GM12878 (cell line): ENCODE measurements at regions not wholly inside any gene's neighbourhood (a gene's known extent, or its start where the extent isn't known, plus 50 kb on each side); places are given as distances from the start of the nearest gene placed in this dataset.

Experiments used
- ATAC-seq: fragments of 200-7000 bp; cut with Tn5 transposase; 3 replicates; pipeline ENCODE4 v1.9.1; 2020; ENCODE audit warnings: mild to moderate bottlenecking, moderate library complexity
- BruUV-seq: library from RNA; stranded (reverse); fragments of 400-500 nt; replicated peaks from 2 replicates; lab custom pipeline; 2021; lab: Mats Ljungman, UMichigan
- CTCF ChIA-PET: fragments of 300-600 bp; sonication (Branson Sonifier 250); formaldehyde crosslinking; extraction: SDS; loops from one replicate; lab custom pipeline; 2021; ENCODE audit warnings: inconsistent platforms; lab: Yijun Ruan, JAX
- POLR2A ChIA-PET: fragments of 350-600 bp; formaldehyde crosslinking; extraction: SDS; loops from one replicate; lab custom pipeline; 2021; ENCODE audit warnings: inconsistent platforms; lab: Charles Lee
- RAD21 ChIA-PET: fragments of 300-600 bp; sonication (Branson Sonifier 250); formaldehyde crosslinking; loops from one replicate; lab custom pipeline; 2023; ENCODE audit warnings: antibody characterized with exemption; ENCODE audit not compliant: unreplicated experiment; lab: Charles Lee
- SMC1A ChIA-PET: fragments of 300-600 bp; sonication (Branson Sonifier 250); formaldehyde crosslinking; loops from one replicate; lab custom pipeline; 2023; ENCODE audit not compliant: unreplicated experiment, uncharacterized antibody; lab: Charles Lee
- DNase-seq: peaks from one replicate; pipeline ENCODE4 v3.0.0-alpha.2; 2011; ENCODE audit warnings: low read depth, low spot score
- FAIRE-seq: peaks from 3 replicates; lab custom pipeline; 2011; peaks lifted over from hg19 to GRCh38; lab: Jason Lieb, UNC
- H2AFZ ChIP-seq: 2 replicates; pipeline ENCODE4 v1.6.0; 2011; ENCODE audit warnings: low read depth, low read length, control low read depth; ENCODE audit not compliant: control insufficient read depth
- H3K27ac ChIP-seq: 2 replicates; pipeline ENCODE4 v1.5.1; 2011; ENCODE audit warnings: control low read depth; ENCODE audit not compliant: control insufficient read depth, insufficient read depth
- H3K27me3 ChIP-seq, 2 experiments: replicated peaks in 1 of 2; 2 replicates each; pipeline versions ENCODE4 v1.6.0 to v1.6.1; 2011; ENCODE audit warnings: low read length in 1 of 2; ENCODE audit not compliant: control insufficient read depth in 2 of 2, insufficient read depth in 2 of 2
- H3K36me3 ChIP-seq, 2 experiments: 2 replicates each; pipeline ENCODE4 v1.5.1; 2011; ENCODE audit warnings: low read length in 1 of 2; ENCODE audit not compliant: control insufficient read depth in 2 of 2, insufficient read depth in 2 of 2
- H3K4me1 ChIP-seq: 2 replicates; pipeline ENCODE4 v1.6.1; 2011; ENCODE audit warnings: mild to moderate bottlenecking, low read length, moderate library complexity, mixed read lengths; ENCODE audit not compliant: control insufficient read depth, insufficient read depth
- H3K4me2 ChIP-seq: 2 replicates; pipeline ENCODE4 v1.6.0; 2011; ENCODE audit warnings: control low read depth; ENCODE audit not compliant: control insufficient read depth, insufficient read depth
- H3K4me3 ChIP-seq: fragments of 200-600 bp; sonication (generic); 2 replicates; pipeline ENCODE4 v1.5.1; 2016
- H3K79me2 ChIP-seq: 2 replicates; pipeline ENCODE4 v1.6.0; 2011; ENCODE audit warnings: low read length; ENCODE audit not compliant: control insufficient read depth, insufficient read depth
- H3K9ac ChIP-seq: 2 replicates; pipeline ENCODE4 v1.8.0; 2011; ENCODE audit warnings: low read length, control low read depth, mixed read lengths; ENCODE audit not compliant: control insufficient read depth, insufficient read depth
- H3K9me3 ChIP-seq: replicated peaks from 3 replicates; pipeline ENCODE4 v1.5.1; 2011; ENCODE audit warnings: mild to moderate bottlenecking, low read length; ENCODE audit not compliant: control insufficient read depth, insufficient read depth
- H4K20me1 ChIP-seq: 2 replicates; pipeline ENCODE4 v1.6.0; 2011; ENCODE audit not compliant: control insufficient read depth, insufficient read depth
- ASH2L ChIP-seq: fragments of 300-600, 200-600 bp; sonication (generic); IDR thresholded peaks from 2 replicates; pipeline ENCODE4 v1.6.1; 2017; ENCODE audit warnings: low read depth, mild to moderate bottlenecking, borderline replicate concordance
- BRCA1 ChIP-seq: IDR thresholded peaks from 2 replicates; pipeline ENCODE4 v1.6.1; 2011; ENCODE audit warnings: low read depth, low read length, improper control_type of control experiment
- CHD4 ChIP-seq: fragments of 200-600 bp; sonication (generic); IDR thresholded peaks from 2 replicates; pipeline ENCODE4 v1.6.1; 2016; ENCODE audit warnings: mild to moderate bottlenecking
- LARP7 ChIP-seq: fragments of 450-650 bp; IDR thresholded peaks from 2 replicates; pipeline ENCODE4 v1.6.1; 2017; ENCODE audit warnings: mild to moderate bottlenecking
- MTA2 ChIP-seq: fragments of 450-650 bp; IDR thresholded peaks from 2 replicates; pipeline ENCODE4 v1.6.1; 2016; ENCODE audit warnings: low read depth, mild to moderate bottlenecking, moderate library complexity
- NFYB ChIP-seq: IDR thresholded peaks from 2 replicates; pipeline ENCODE4 v1.6.1; 2011; ENCODE audit warnings: low read depth, mild to moderate bottlenecking, low read length, improper control_type of control experiment, moderate library complexity; ENCODE audit not compliant: insufficient read depth
- NR2C1 ChIP-seq: fragments of 450-650 bp; IDR thresholded peaks from 2 replicates; pipeline ENCODE4 v1.6.1; 2017; ENCODE audit warnings: antibody characterized with exemption, mild to moderate bottlenecking, moderate library complexity
- PAX8 ChIP-seq: fragments of 450-650 bp; IDR thresholded peaks from 2 replicates; pipeline ENCODE4 v1.6.1; 2017; ENCODE audit warnings: mild to moderate bottlenecking, moderate library complexity
- SIN3A ChIP-seq: IDR thresholded peaks from 2 replicates; pipeline ENCODE4 v1.6.1; 2012; ENCODE audit warnings: low read depth, low read length, improper control_type of control experiment
- SMARCA5 ChIP-seq: fragments of 450-650 bp; IDR thresholded peaks from 2 replicates; pipeline ENCODE4 v1.6.1; 2017; ENCODE audit warnings: mild to moderate bottlenecking
- TCF12 ChIP-seq: IDR thresholded peaks from 2 replicates; pipeline ENCODE4 v1.6.1; 2011; ENCODE audit warnings: low read depth, mild to moderate bottlenecking, low read length
- YBX1 ChIP-seq: fragments of 450-650 bp; IDR thresholded peaks from 2 replicates; pipeline ENCODE4 v1.6.1; 2016; ENCODE audit warnings: antibody characterized with exemption
- ZNF24 ChIP-seq: fragments of 450-650 bp; IDR thresholded peaks from 2 replicates; pipeline ENCODE4 v1.6.1; 2017; ENCODE audit warnings: antibody characterized with exemption, mild to moderate bottlenecking
- WGBS: methylation state at CpG from one replicate; pipeline ENCODE4 v1.1.6; 2016; ENCODE audit warnings: low lambda C conversion rate; ENCODE audit not compliant: insufficient replicate concordance, insufficient coverage; ENCODE audit errors: missing lambda C conversion rate; 5-methylcytosine and 5-hydroxymethylcytosine counted together
- in situ Hi-C: fragments of 300-500 bp; cut with MboI; formaldehyde crosslinking; loops from 9 replicates; pipeline ENCODE4 v1.14.3; 2018; ENCODE audit warnings: mixed read lengths
- intact Hi-C: fragments of 100-400 bp; cut with micrococcal nuclease; formaldehyde crosslinking; loops from one replicate; pipeline ENCODE4 v1.14.2; 2022; ENCODE audit not compliant: unreplicated experiment
- TF ChIP-seq, protein P1 (sequence below): fragments of 450-650 bp; IDR thresholded peaks from 2 replicates; pipeline ENCODE4 v1.6.1; 2017; ENCODE audit warnings: antibody characterized with exemption, mild to moderate bottlenecking, moderate library complexity
- TF ChIP-seq, protein P2 (sequence below): IDR thresholded peaks from 2 replicates; pipeline ENCODE4 v1.6.1; 2012; ENCODE audit warnings: low read length, inconsistent platforms
- TF ChIP-seq, protein P3 (sequence below): fragments of 450-650 bp; IDR thresholded peaks from 2 replicates; pipeline ENCODE4 v1.6.1; 2017; ENCODE audit warnings: borderline replicate concordance

DNA sequence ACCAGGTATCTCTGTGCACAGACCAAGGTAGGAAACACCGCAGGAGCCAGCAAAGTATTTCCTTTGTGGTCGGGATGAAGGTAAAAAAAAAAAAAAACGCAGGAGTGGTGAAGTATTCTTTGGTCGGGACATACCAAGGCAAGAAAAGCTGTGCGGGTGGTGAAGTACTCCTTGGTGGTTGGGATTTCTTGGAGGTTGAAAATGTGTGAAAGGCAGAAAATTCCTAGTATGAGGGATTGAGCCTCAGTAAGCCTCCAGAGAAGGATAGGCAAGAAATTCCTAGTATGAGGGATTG, 802.6 kb downstream of the PLA2G4A start:
- intact Hi-C loops (no loop called here), in situ Hi-C loops (no loop called here)
- ChIA-PET RAD21 (no interaction called here), CTCF (no interaction called here), SMC1A (no interaction called here), POLR2A (no interaction called here)
- WGBS, result 5% methylated on average over 5 of the region's 5 CpGs
- no peak overlapping the region for H2AFZ ChIP-seq
- H4K20me1 ChIP-seq, result no peaks in the 10 kb centered on the region
- H3K4me3 ChIP-seq, result no peak overlapping the region
- DNase-seq, result no peak
- TF ChIP-seq PAX8, result no peak
- TF ChIP-seq NFYB, result no peak
- no peak for TF ChIP-seq SMARCA5
- TF ChIP-seq BRCA1, result no peak
- no peak for TF ChIP-seq ASH2L
- no peaks in the 10 kb centered on the region for H3K27me3 ChIP-seq
- no peaks in the 10 kb centered on the region; the same call in 2 of the 3 replicates for H3K9me3 ChIP-seq
- no peaks in the 10 kb centered on the region for H3K79me2 ChIP-seq
- ATAC-seq, result no peak
- no TSS peak for BruUV-seq
- FAIRE-seq, result no peak
- H3K36me3 ChIP-seq, result no peaks in the 10 kb centered on the region
- no peak overlapping the region for H3K27ac ChIP-seq
- no peak overlapping the region for H3K4me2 ChIP-seq
- no peaks in the 10 kb centered on the region for H3K4me1 ChIP-seq
- no peak overlapping the region for H3K9ac ChIP-seq

DNA sequence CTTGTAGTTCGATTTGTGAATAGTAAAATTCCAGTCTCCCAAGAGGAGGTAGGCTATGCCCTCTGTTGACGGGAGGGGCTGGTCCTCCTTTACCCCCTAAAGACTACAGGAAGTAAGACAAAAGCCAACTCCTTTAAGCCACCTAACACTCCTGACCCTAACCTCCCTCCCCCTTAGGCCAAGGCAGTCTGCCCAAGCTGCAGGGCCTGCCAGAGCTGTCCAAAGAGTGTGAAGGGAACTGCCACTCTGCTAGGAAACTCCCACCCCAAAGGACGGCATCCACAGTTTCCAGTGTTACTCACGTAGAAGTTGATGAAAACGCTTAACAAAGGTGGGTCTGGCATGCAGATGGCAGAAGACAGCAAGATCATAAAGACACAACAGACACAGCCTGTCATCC, 803.2 kb downstream of the PLA2G4A start:
- Histone ChIP-seq H3K27ac (no peak overlapping the region), H3K4me3 (no peak overlapping the region), H3K36me3 (no peaks in the 10 kb centered on the region), H3K9me3 (no peaks in the 10 kb centered on the region; the same call in 2 of the 3 replicates), H3K4me2 (no peak overlapping the region), H3K9ac (no peak overlapping the region), H4K20me1 (no peaks in the 10 kb centered on the region), H2AFZ (no peak overlapping the region), H3K27me3 (no peaks in the 10 kb centered on the region), H3K79me2 (no peaks in the 10 kb centered on the region), H3K4me1 (no peaks in the 10 kb centered on the region)
- 50% methylated on average over 5 of the region's 5 CpGs for WGBS
- CTCF ChIA-PET, result no interaction called here
- SMC1A ChIA-PET, result no interaction called here
- DNase-seq, result no peak
- intact Hi-C loops, result no loop called here
- in situ Hi-C loops, result no loop called here
- no peak for ATAC-seq
- RAD21 ChIA-PET, result interaction anchor here (0.7 kb wide), 1 partner anchor 66 kb away, joined by 4 read pairs; no protein-coding TSS in a partner anchor
- no TSS peak for BruUV-seq
- POLR2A ChIA-PET, result no interaction called here
- no peak for FAIRE-seq
- TF ChIP-seq, protein P1, sequence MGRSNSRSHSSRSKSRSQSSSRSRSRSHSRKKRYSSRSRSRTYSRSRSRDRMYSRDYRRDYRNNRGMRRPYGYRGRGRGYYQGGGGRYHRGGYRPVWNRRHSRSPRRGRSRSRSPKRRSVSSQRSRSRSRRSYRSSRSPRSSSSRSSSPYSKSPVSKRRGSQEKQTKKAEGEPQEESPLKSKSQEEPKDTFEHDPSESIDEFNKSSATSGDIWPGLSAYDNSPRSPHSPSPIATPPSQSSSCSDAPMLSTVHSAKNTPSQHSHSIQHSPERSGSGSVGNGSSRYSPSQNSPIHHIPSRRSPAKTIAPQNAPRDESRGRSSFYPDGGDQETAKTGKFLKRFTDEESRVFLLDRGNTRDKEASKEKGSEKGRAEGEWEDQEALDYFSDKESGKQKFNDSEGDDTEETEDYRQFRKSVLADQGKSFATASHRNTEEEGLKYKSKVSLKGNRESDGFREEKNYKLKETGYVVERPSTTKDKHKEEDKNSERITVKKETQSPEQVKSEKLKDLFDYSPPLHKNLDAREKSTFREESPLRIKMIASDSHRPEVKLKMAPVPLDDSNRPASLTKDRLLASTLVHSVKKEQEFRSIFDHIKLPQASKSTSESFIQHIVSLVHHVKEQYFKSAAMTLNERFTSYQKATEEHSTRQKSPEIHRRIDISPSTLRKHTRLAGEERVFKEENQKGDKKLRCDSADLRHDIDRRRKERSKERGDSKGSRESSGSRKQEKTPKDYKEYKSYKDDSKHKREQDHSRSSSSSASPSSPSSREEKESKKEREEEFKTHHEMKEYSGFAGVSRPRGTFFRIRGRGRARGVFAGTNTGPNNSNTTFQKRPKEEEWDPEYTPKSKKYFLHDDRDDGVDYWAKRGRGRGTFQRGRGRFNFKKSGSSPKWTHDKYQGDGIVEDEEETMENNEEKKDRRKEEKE, result no peak
- TF ChIP-seq, protein P2, sequence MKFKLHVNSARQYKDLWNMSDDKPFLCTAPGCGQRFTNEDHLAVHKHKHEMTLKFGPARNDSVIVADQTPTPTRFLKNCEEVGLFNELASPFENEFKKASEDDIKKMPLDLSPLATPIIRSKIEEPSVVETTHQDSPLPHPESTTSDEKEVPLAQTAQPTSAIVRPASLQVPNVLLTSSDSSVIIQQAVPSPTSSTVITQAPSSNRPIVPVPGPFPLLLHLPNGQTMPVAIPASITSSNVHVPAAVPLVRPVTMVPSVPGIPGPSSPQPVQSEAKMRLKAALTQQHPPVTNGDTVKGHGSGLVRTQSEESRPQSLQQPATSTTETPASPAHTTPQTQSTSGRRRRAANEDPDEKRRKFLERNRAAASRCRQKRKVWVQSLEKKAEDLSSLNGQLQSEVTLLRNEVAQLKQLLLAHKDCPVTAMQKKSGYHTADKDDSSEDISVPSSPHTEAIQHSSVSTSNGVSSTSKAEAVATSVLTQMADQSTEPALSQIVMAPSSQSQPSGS, result no peak
- TF ChIP-seq NR2C1, result no peak
- TF ChIP-seq YBX1, result no peak
- no peak for TF ChIP-seq LARP7
- no peak for TF ChIP-seq TCF12
- no peak for TF ChIP-seq MTA2
- TF ChIP-seq CHD4, result no peak
- TF ChIP-seq ZNF24, result no peak
- no peak for TF ChIP-seq SIN3A
- TF ChIP-seq, protein P3, sequence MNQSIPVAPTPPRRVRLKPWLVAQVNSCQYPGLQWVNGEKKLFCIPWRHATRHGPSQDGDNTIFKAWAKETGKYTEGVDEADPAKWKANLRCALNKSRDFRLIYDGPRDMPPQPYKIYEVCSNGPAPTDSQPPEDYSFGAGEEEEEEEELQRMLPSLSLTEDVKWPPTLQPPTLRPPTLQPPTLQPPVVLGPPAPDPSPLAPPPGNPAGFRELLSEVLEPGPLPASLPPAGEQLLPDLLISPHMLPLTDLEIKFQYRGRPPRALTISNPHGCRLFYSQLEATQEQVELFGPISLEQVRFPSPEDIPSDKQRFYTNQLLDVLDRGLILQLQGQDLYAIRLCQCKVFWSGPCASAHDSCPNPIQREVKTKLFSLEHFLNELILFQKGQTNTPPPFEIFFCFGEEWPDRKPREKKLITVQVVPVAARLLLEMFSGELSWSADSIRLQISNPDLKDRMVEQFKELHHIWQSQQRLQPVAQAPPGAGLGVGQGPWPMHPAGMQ, result no peak
